ENCODE measurements at regions not wholly inside any gene's neighbourhood (a gene's known extent, or its start where the extent isn't known, plus 50 kb on each side); places are given as distances from the start of the nearest gene placed in this dataset.

DNA sequence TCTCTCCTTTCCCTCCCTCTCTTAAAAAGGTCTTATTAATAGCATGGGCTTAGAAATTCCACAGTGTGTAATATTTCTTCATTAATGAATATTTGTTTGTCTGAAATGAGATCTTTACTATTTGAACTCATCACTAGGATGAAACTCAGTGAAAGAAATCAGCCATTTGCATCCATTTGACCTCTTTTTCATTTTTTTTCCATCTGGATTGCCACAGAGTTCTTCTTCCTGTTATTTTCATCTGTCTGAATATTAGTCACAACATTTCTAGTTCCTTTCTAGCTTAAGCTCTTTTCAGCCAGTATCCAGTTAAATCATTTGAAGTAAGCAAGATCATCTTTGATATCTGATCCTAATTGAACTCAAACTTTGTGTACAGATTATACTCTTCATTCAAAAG, 69.2 kb upstream of the PLS3 start:
- no peak for DNase-seq (ENCODE audit: low read depth in 2 of 2)

DNA sequence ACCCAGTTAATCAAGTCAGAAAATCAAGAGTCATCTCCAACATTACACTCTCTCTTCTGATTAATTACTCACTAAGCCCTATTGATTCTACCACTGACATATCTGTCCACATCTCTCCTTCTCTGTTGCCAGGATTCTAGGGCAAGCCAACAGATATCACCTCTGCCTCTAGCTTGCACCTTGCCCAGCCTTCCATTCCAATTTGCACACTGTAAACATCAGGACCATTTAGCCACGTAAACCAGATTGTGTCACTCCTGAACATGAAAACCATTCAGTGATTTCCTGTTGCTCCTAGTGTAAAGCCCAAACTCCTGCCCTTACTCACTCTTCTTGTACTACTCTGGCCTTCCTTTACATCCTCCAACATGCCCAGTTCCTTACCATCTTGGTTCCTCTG, 68.0 kb upstream of the PLS3 start:
- DNase-seq (ENCODE audit: low read depth in 2 of 2) = no peak

DNA sequence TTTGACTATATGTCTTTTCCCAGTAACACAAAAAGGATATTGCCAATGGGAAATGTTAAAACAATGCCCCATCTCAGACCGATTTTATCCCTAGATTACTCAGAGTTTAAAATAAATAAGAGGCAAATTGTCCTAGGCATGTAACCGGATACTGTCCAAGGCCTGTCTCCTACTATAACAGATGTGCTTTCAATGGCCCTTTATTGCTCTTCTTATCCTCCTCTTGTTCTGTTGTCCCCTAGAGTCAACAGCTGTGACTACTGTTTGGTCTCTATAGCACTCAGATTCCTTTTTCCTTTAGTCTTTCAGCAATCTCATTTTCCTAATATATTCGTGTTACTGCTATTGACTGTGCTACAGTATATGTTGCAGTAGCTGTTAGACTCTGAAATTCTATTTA, 66.8 kb upstream of the PLS3 start:
- no peak for DNase-seq (ENCODE audit: low read depth in 2 of 2)

DNA sequence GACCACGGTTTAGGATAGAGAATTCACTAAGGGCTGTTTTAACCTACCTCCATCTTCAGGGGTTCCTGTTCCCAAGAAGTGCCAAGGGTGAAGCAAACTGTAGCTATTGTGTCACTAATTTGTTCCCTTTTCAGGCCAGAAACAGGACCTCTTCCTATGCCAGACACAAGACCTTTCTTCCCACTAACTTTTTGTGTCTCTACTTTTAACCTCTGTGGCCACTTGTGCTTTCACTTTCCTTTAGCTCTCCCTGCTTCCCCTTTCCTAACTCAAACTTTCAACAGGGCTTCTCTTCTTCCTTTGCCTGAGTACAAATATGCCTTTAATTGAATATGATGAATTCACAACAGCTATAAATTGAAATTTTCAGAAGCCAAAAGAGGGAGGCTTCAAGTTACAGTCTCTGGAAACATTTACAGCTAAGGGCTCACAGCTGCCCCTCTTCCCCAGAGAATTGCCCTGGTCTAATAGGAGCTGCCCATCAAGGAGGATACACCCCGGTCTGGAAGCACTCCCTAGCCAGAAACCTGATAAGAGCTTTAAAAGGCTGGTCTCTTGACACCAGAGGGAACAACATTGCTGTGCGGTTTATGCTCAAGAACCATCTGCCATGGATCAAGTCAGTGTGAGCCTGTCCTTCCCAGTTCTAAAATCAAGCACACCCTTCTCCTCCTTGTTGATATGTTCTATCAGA, 61.7 kb upstream of the PLS3 start:
- DNase-seq (ENCODE audit: low read depth in 2 of 2) = no peak

DNA sequence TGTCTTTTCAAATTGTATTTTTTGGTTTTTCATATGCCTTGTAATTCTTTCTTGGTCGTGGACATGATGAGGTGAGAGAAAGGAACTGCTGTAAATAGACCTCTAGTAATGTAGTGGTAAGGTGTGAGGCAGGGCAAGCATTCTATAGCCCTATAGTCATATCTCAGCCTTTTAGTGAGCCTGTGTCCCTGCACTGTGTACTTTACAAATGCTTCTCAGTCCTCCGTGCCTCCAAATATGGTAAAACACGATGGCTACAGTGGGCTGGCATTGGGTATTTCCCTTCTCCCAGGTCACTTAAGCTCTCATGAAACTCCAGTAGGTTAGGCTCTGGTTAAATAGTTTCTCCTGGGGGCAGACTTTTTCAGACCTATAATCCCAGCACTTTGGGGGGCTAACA, 57.9 kb upstream of the PLS3 start:
- DNase-seq (ENCODE audit: low read depth in 2 of 2) = no peak

DNA sequence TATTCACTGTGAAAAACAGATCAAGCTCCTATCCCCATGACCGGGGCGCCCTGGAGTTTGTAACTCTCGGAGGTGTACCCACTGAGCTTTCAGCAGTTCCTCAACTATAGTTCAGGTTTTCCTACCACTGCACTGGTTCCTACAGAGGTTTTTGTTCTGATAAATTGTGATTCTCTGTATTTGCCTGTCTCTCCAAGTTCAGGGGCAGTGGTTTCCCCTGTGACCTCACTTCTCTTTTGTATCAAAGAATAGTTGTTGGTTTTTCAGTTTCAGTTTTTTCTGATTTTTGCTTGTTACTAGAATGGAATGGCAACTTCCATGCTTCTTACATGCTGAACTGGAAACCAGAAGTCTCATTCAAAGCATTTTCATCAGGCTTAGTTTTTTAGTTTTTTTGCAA, 56.8 kb upstream of the PLS3 start:
- no peak for DNase-seq (ENCODE audit: low read depth in 2 of 2)
